AML-193 (cell line): ENCODE measurements at regions not wholly inside any gene's neighbourhood (a gene's known extent, or its start where the extent isn't known, plus 50 kb on each side); places are given as distances from the start of the nearest gene placed in this dataset.
"Not testable (repeated sequence)": the region's sequence is repeated elsewhere in the genome, so short reads cannot be mapped to it uniquely, and the experiment has no call there.

Source experiments
- DNase-seq, 2 experiments: peaks; one replicate each; lab custom pipeline; 2025; lab: John Stamatoyannopoulos, UW

DNA sequence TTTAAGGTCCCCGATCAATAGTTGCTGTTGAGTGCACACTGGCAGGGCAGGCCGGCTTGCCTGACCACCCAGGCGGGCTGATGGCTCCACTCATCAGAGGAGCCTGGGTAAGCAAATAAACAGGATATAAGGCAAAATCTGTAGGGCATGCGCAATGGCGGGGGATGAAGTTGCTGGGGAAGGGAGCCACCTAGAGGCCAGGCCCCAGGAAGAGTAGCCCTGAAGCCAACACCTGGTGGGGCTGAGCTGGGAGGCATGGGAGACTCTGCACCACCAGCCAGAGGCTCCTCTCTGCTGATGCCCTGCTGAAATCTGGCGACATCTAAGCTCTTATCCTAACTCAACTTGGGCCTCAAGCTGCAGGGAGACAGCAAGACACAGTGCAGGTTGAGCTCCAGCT lies 324.3 kb downstream of the ZNF536 start:
- no peak for DNase-seq

- no peak for DNase-seq
These were observed 323.1 kb downstream of the ZNF536 start for GRCh38 chr19:30695171-30695875.

DNA sequence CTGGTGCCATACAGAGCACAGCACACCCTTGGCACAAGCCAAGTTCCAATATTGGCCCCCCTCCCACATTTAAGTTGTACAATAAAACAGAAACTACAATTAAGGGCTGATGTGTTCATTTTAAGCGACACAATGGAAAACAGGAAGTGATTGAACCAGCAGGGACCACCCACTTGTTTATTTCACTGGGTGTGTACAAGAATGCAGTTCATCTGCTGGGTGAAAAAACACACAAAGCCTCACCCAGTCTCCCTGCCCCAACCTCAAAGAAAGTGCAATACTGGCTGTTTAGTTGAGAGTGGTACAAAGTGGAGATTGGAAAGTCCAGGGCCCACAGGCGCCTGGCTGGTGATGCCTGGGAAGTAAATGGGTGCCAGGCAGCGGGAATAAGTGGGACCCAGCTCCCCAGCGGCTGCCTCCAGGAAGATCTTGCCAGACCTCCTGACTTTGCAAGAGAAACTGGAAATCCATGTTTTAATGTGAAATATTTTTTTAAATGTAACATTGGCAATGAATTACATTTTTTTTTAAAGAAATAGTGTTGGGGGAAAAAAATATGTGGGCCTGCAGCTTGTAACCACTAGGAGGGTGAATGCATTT lies 322.1 kb downstream of the ZNF536 start:
- no peak for DNase-seq

DNA sequence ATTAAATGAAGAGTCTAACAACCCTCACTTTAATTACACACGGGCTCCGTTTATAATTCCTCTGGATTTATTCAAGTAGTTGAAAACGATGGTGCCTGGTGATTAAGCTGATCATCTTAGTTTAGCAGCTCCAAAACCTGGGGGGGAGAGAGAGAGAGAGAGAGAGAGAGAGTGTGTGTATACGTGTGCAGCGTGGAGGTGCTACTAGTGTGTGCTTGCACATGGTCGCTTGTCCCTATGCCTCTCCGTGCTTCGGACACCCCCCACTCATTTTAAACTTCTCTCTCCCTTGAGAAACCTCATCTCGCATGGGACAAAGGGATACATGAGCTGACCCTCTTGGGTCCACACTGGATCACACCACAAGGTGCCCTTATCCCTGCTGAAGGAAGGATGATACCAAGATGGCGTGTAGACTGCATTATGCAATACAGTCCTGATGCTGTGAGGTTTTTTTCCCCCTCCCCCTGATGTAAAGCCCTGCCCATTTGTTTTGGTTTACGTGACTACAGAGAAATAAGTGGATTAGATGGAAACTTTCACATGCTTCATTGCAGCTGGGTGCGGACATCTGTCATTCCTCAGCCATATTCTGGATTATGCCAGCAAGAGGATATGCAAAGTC lies 320.8 kb downstream of the ZNF536 start:
- no peak for DNase-seq

DNA sequence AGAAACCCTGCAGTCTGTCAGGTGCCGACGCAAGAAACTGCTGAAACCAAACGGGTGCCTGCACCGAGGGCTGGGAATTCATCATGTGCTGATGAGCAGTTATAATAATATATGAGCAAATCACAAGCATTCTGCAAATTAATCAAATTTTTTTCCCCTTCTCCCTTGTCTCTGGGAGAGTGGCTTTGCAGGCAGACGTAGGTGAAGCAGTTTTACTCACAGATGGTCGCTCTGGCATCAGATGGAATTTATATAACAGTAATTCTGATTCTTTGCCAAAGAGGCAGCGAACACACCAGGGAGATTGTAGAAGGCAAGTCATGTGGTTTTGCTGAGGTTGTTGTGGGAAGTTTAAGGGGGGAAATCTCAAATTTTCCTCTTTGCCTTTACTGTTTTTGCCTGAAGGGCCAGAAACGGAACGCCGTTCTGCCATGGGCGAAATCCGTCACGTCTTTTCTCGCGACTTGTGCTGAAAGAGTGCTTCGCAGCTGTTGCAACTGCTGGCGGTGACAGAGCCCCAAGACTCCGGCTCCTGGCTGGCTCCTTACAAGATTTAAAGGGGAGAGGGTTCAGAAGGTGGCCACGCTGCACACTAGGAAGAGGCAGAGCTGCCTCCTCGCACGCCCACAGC lies 320.1 kb downstream of the ZNF536 start:
- DNase-seq, result no peak

GRCh38 chr19:30691819-30692166 lies 319.6 kb downstream of the ZNF536 start:
- DNase-seq, result no peak

DNA sequence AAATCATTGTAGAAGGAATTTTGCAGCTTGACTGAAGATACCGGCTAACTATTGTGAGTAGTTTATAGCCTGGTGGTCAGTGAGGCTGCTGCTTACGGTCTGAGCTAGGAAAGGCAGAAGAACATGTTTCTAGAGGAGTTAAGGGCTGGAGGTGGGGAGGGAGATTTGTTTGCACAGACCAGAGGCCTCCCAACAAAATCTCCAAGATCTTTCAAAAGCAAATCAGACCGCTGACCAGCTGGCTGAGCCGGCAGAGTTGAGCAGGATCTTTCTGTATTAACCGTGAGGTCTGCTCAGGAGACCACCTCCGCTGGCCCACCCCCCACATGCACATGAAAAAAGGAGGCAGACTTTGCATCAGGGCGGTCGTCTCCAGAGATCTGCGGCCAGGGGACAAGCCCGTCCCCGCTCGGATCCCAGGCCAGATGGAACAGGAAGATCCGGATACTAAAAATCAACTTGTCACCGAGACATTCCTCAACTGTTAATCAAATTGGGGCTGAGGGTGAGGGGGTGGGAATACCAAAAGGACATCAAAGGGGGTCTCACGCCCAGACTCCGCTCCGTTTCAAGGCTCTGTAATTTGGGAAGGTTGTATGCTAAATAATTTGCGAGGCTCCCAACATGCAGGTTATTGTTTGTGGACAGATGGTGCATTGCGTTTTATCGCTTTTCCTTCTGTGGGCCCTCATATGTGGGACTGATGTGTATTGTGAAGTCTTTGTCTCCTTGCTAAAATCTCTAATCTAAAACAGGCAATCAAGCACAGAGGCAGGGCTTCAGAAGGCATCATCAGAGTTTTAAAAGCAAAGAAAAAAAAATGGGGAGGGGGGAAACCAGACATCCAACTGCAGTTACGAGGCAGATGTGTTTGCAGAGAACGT lies 319.0 kb downstream of the ZNF536 start:
- no peak for DNase-seq

DNA sequence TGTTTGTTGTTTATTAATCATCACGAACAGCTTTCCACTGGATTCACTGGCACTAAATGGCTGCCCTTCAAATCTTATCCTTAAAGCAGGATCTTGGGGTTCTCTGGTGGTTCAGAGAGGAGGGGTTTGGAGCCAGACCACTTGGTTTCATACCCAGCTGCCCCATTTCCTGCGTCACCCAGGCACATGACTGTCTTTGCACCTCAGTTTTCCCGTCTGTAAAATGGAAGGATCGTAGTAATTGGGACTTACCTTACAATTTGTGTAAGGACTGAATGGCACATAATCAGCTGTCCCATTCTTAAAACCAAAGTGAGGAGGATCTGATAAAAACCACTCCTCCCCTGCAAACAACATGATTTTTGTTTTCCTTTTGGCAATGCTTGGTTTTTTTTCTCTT lies 318.3 kb downstream of the ZNF536 start:
- DNase-seq, result no peak

GRCh38 chr19:30689474-30689873 lies 317.3 kb downstream of the ZNF536 start:
- no peak for DNase-seq

GRCh38 chr19:30688696-30689095 lies 316.5 kb downstream of the ZNF536 start:
- DNase-seq, result no peak

- no peak for DNase-seq
These were observed 314.8 kb downstream of the ZNF536 start for GRCh38 chr19:30686826-30687566.

DNA sequence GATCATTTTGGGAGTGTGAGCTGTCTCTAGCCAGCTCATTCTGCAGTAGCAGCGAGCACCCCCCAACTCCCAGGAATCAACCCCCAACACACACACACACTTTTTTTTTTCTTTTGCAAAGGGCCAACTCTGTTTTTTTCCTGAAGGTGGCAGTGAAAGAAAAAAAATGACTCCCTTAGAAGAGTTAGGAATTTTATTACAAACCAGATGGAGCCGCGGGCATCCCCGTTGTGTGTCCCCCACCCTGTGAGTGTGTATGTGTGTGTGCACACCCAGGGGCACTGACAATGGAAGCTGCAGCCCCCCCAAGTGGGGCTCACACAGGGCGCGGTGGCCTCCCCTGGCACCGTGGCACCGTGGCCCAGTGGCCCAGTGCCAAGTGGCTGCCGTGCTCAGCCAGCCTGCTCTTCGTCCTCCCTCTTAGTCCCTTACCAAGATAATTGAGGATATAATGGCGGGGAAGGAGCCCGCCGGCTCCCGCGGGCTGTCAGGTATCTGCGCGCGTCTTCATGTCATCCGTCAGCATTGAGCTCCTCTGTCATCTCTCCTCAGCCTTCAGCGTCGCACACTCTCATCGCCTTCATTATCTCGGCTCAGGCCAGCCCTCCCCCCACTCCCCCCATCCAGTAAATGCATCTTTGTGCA lies 314.1 kb downstream of the ZNF536 start:
- DNase-seq, result no peak

- no peak for DNase-seq
These were observed 313.3 kb downstream of the ZNF536 start for GRCh38 chr19:30685426-30686000.

DNA sequence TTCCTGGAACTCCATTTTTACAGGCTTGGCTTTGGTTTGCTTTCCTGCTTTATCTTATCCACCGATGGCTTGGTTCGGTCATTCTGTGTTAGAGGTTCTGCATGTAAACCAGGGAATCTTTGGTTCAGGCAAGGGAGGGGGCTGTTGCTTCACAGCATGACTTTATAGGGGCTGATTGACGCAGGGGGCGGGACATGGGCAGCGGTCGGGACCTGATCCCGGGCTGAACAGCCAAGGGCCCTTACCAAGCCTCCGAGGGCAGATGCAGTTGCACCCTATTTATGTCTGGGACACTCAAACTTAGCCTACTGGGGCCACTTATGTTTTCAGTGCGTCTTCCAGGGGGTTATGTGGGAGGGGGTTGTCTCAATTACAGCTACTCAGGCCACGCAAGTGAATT lies 312.4 kb downstream of the ZNF536 start:
- no peak for DNase-seq

DNA sequence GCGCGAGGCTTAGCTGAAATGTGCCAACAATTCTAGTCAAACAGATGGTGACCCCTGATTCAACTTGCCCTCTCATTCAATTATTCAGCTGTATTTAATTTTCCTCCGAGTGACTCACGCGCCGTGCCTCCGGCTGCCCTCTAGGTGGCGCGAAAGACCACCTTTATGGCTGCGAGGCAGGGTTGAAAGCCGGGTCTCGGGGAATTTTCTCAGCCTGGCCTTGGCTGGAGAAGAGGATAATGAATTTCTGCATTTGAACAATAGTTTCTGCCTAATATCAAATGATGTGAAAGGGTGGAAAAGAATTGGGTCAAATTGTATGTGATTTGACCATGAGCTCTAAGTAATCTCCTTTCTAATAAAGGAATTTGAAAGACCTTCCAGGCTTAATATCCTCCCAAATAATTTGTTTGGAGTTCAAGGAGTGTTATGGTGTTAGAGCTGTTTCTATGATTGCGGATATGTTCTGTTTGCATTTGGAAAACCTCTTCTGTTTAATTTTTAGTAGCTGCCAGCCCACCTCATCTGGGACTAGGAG lies 310.9 kb downstream of the ZNF536 start:
- DNase-seq, result peak in 1 of 2 experiments; percentile 4

GRCh38 chr19:30682146-30682998 lies 310.2 kb downstream of the ZNF536 start:
- no peak for DNase-seq

DNA sequence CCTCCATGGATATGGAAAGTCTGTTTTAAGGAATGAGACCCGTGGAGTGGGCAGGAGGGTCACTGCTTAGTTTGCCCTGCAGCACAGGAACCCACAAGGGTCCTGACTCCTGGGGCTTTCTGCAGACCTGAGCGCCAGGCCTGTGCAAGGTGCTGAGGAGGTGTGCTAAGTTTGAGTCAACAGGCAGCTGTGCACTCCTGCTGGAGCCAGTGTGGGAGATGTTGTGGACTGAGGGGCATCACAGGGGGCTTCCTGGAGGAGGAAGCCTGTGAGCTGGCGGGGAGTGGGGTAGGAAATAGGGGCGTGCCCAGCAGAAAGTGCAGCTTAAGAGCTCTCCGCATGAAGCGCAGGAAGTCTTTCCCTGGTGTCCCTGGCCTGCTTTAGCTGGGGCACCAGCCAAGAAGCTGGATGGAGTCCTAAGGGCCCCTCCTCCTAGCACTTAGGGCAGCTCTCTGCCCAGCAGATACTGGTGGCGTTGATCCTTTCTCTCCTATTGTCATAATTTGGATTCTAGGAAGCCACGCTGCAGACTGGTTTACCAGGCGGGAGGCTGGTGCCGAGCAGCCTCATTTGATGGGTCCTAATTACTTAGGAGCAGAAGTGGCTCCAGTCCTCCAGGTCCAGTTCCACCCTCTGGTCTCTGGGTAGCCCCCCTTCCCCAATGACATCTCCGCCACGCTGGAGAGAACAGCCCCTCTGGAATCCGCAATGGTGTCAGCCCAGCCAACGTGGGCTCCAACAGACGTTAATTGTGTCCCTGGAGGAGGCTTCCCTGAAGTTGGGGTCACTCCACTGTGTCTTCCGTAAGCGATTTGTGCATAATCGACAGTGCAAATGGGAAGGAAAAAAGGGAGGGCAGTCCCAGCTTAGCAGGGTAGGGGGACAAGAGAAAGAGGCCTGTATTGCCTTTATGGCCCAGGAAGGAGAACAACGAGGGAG lies 309.2 kb downstream of the ZNF536 start:
- no peak for DNase-seq

GRCh38 chr19:30680399-30680798 lies 308.2 kb downstream of the ZNF536 start:
- DNase-seq, result not testable (repeated sequence)
